Gastroesophageal sphincter (tissue), 3 donors: ENCODE measurements at regions not wholly inside any gene's neighbourhood (a gene's known extent, or its start where the extent isn't known, plus 50 kb on each side); places are given as distances from the start of the nearest gene placed in this dataset.

Source experiments
- CTCF ChIP-seq, 4 experiments: fragments of 200-600 bp in 2 of 4; fragments of 450-650 bp in 2 of 4; sonication (generic) in 1 of 4; IDR thresholded peaks; one replicate each; pipeline ENCODE4 v1.5.1; 2017 to 2019; ENCODE audit warnings: antibody characterized with exemption in 4 of 4, mild to moderate bottlenecking in 2 of 4, moderate library complexity in 2 of 4
- POLR2A ChIP-seq, 2 donors: fragments of 450-650 bp; IDR thresholded peaks; one replicate each; pipeline ENCODE4 v1.6.1; 2017; ENCODE audit warnings: antibody characterized with exemption in 2 of 2, mild to moderate bottlenecking in 2 of 2, moderate library complexity in 1 of 2

DNA sequence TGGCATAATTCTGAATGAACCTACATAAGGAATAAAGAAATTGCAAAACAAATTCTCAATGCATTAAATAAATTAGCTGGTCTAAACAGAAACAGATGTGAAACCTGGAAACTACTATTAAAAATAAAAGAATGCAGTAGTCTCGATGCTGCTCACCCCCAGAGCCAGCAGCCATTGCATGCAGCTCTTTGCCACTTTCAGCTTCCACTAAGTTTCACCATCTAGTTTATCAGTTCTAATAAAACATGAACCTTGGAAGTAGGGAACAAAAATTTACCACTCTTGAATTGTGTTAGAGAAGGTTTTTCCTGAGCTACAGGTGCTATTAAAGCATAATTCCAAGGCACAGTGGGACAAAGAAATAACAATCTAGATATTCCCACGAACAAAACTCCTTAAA lies 239.4 kb upstream of the HSFY2 start:
- TF ChIP-seq POLR2A (IDR thresholded peaks at IDR 0.05): no peak
- no peak for TF ChIP-seq CTCF (IDR thresholded peaks at IDR 0.05)
